Coronary artery (tissue), 2 donors: ENCODE measurements at regions not wholly inside any gene's neighbourhood (a gene's known extent, or its start where the extent isn't known, plus 50 kb on each side); places are given as distances from the start of the nearest gene placed in this dataset.
A peak's percentile ranks its signal among the peaks of the same experiment; 100 is the strongest.

Source experiments
- DNase-seq: peaks from one replicate; pipeline ENCODE4 v3.0.0-alpha.2; 2017; ENCODE audit warnings: low spot score
- H3K27ac ChIP-seq, 2 donors: fragments of 200-600 bp; sonication (generic); one replicate each; pipeline ENCODE4 v1.5.1; 2016 to 2019
- H3K4me3 ChIP-seq: fragments of 200-600 bp; sonication (generic); 2 replicates; pipeline ENCODE4 v1.5.1; 2016; ENCODE audit warnings: mild to moderate bottlenecking, moderate library complexity
- CTCF ChIP-seq: fragments of 200-600 bp; sonication (generic); IDR thresholded peaks from one replicate; pipeline ENCODE4 v1.5.1; 2019; ENCODE audit warnings: antibody characterized with exemption

GRCh38 chr2:64221935-64222334 lies 77.7 kb upstream of the PELI1 start:
- H3K4me3 ChIP-seq, result no peak overlapping the region
- DNase-seq, result no peak
- no peak overlapping the region for H3K27ac ChIP-seq
- no peak for TF ChIP-seq CTCF

- Histone ChIP-seq H3K27ac (no peak overlapping the region), H3K4me3 (no peak overlapping the region)
- no peak for DNase-seq
- TF ChIP-seq CTCF, result no peak
These were observed 78.1 kb upstream of the PELI1 start for GRCh38 chr2:64222351-64222750.

GRCh38 chr2:64223055-64223454 lies 78.8 kb upstream of the PELI1 start:
- no peak for DNase-seq
- H3K4me3 ChIP-seq, result no peak overlapping the region
- no peak overlapping the region for H3K27ac ChIP-seq
- TF ChIP-seq CTCF, result no peak

GRCh38 chr2:64225491-64225890 lies 81.3 kb upstream of the PELI1 start:
- no peak for TF ChIP-seq CTCF
- DNase-seq, result no peak

GRCh38 chr2:64226611-64227010 lies 82.4 kb upstream of the PELI1 start:
- H3K27ac ChIP-seq, result no peak overlapping the region
- no peak for TF ChIP-seq CTCF
- no peak overlapping the region for H3K4me3 ChIP-seq
- no peak for DNase-seq

More at GRCh38 chr2:64225491-64225890, 81.3 kb upstream of the PELI1 start:
- H3K27ac ChIP-seq, result no peak overlapping the region
- no peak overlapping the region for H3K4me3 ChIP-seq

GRCh38 chr2:64227603-64228125 lies 83.4 kb upstream of the PELI1 start:
- Histone ChIP-seq H3K4me3 (peak overlapping the region; percentile 70), H3K27ac (peak overlapping the region; percentile 32 to 76)
- no peak for TF ChIP-seq CTCF
- DNase-seq, result no peak

- peak; percentile 83 for DNase-seq
- Histone ChIP-seq H3K4me3 (peak overlapping the region; percentile 70), H3K27ac (peak overlapping the region; percentile 32 to 76)
- no peak for TF ChIP-seq CTCF
These were observed 84.0 kb upstream of the PELI1 start for GRCh38 chr2:64228126-64228678.
